ENCODE measurements at regions not wholly inside any gene's neighbourhood (a gene's known extent, or its start where the extent isn't known, plus 50 kb on each side); places are given as distances from the start of the nearest gene placed in this dataset.

- no peaks in the 10 kb centered on the region for H3F3A ChIP-seq (ENCODE audit: insufficient read depth, low read depth)
- H3K4me1 ChIP-seq (replicated peaks; ENCODE audit: insufficient read depth), result no peaks in the 10 kb centered on the region
- no peak for DNase-seq
- H3K36me3 ChIP-seq (ENCODE audit: low read depth), result no peaks in the 10 kb centered on the region
- CTCF ChIA-PET, result no interaction called here
- BruUV-seq (replicated peaks), result no TSS peak
- H3K9me3 ChIP-seq (ENCODE audit: insufficient read depth, low read depth), result no peaks in the 10 kb centered on the region; the same call in 1 of the 2 replicates
- H3K4me3 ChIP-seq, result no peak overlapping the region
- H3K27ac ChIP-seq, result no peak overlapping the region
- POLR2A ChIA-PET (ENCODE audit: unreplicated experiment), result no interaction called here
- no peak for TF ChIP-seq EZH2 (IDR thresholded peaks at IDR 0.05; ENCODE audit: low read depth)
- TF ChIP-seq CTCF (conservative IDR thresholded peaks at IDR 0.05), result no peak
- intact Hi-C loops (cut with micrococcal nuclease; ENCODE audit: unreplicated experiment), result no loop called here
- H4K20me1 ChIP-seq (ENCODE audit: insufficient read depth), result no peaks in the 10 kb centered on the region
- no peaks in the 10 kb centered on the region for H3K27me3 ChIP-seq (ENCODE audit: insufficient read depth, low read depth)
- H3K9me2 ChIP-seq (ENCODE audit: insufficient read depth), result no peaks in the 10 kb centered on the region
- H3K79me2 ChIP-seq (ENCODE audit: low read depth), result no peaks in the 10 kb centered on the region
- no peak overlapping the region for H2AFZ ChIP-seq
- no peak overlapping the region for H3K4me2 ChIP-seq
Measured at GRCh38 chr7:51764976-51765375, 448.4 kb upstream of the COBL start.

- Histone ChIP-seq H3K9me3 (ENCODE audit: insufficient read depth, low read depth) (no peaks in the 10 kb centered on the region; the same call in 1 of the 2 replicates), H3K27ac (no peak overlapping the region), H3K4me3 (no peak overlapping the region), H3K4me2 (no peak overlapping the region), H3K36me3 (ENCODE audit: low read depth) (no peaks in the 10 kb centered on the region), H3K9me2 (ENCODE audit: insufficient read depth) (no peaks in the 10 kb centered on the region), H2AFZ (no peak overlapping the region), H3K79me2 (ENCODE audit: low read depth) (no peaks in the 10 kb centered on the region), H4K20me1 (ENCODE audit: insufficient read depth) (no peaks in the 10 kb centered on the region), H3K4me1 (replicated peaks; ENCODE audit: insufficient read depth) (no peaks in the 10 kb centered on the region), H3K27me3 (ENCODE audit: insufficient read depth, low read depth) (peaks cover 24% of the 10 kb centered on the region), H3F3A (ENCODE audit: insufficient read depth, low read depth) (no peaks in the 10 kb centered on the region)
- TF ChIP-seq CTCF (conservative IDR thresholded peaks at IDR 0.05), result no peak
- TF ChIP-seq EZH2 (IDR thresholded peaks at IDR 0.05; ENCODE audit: low read depth), result no peak
- no peak for DNase-seq
- intact Hi-C loops (cut with micrococcal nuclease; ENCODE audit: unreplicated experiment), result no loop called here
- ChIA-PET CTCF (no interaction called here), POLR2A (ENCODE audit: unreplicated experiment) (no interaction called here)
- no TSS peak for BruUV-seq (replicated peaks)
Measured at GRCh38 chr7:51759985-51760384, 443.4 kb upstream of the COBL start.

DNA sequence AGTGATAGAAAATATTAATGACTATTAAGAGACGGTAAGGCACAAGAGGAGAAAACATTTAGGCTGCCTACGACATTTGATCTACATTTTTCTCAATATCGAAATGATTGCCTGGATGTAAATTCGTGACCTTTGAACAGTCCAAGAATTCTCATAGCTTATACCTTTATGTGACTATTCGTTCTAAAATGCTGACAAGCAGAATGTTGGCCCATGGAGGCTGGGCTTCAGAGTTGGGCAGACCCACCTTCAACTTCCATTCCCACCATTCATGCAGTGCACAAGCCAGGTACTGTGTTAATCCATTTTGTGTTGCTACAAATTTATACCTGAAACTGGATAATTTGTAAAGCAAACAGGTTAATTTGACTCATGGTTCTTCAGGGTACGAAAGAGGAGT lies 441.4 kb upstream of the COBL start:
- intact Hi-C loops (cut with micrococcal nuclease; ENCODE audit: unreplicated experiment), result no loop called here
- Histone ChIP-seq H3K36me3 (ENCODE audit: low read depth) (no peaks in the 10 kb centered on the region), H3K4me1 (replicated peaks; ENCODE audit: insufficient read depth) (no peaks in the 10 kb centered on the region), H3K79me2 (ENCODE audit: low read depth) (no peaks in the 10 kb centered on the region), H3K4me3 (no peak overlapping the region), H3K9me2 (ENCODE audit: insufficient read depth) (no peaks in the 10 kb centered on the region), H3K9me3 (ENCODE audit: insufficient read depth, low read depth) (no peaks in the 10 kb centered on the region), H3K27ac (no peak overlapping the region), H3F3A (ENCODE audit: insufficient read depth, low read depth) (no peaks in the 10 kb centered on the region), H3K4me2 (no peak overlapping the region), H4K20me1 (ENCODE audit: insufficient read depth) (no peaks in the 10 kb centered on the region), H3K27me3 (ENCODE audit: insufficient read depth, low read depth) (peaks cover 28% of the 10 kb centered on the region), H2AFZ (no peak overlapping the region)
- DNase-seq, result no peak
- CTCF ChIA-PET, result no interaction called here
- POLR2A ChIA-PET (ENCODE audit: unreplicated experiment), result no interaction called here
- BruUV-seq (replicated peaks), result no TSS peak
- TF ChIP-seq CTCF (conservative IDR thresholded peaks at IDR 0.05) (no peak), EZH2 (IDR thresholded peaks at IDR 0.05; ENCODE audit: low read depth) (no peak)
